Tongue (tissue), 1 donor: ENCODE measurements at regions not wholly inside any gene's neighbourhood (a gene's known extent, or its start where the extent isn't known, plus 50 kb on each side); places are given as distances from the start of the nearest gene placed in this dataset.
"Not testable (repeated sequence)": the region's sequence is repeated elsewhere in the genome, so short reads cannot be mapped to it uniquely, and the experiment has no call there.

ENCODE experiments used
- DNase-seq: peaks from one replicate; pipeline ENCODE4 v3.0.0-alpha.2; 2015

DNA sequence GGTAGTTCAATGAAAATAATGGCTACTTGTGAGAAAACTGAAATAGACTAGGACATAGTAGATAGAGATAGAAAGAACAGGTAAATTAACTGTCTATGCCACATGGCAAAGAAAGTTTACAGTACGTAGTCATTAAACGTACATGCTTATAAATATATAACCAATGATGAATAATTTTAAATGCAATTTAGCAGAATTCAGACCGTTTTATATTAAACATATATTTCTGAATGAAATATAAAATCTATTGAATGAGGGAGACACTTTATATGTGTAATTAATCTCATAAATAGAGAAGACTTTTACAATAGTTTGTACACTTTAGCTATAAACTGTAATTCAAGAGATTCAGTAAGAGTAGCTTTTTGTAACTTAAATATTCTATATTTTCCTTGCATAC, 124.4 kb upstream of the VPREB1 start:
- DNase-seq = no peak

DNA sequence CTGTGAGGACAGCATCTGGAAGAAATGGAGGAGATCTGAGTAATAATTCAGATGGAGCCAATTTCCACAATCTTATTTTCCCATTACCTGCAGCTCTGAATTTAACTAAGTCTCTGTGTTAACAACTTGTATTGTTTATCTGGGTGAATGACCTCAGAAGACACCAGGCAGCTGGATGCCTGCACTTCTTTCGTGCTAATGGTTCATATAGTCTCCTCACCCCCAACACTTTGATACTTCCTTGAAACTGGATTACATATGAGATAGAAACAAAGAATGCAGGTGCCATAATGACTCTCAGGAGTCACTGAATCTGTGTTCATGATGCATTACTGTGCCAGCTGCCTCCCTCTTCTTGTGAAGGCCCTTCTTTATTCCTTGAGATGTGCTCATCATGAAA, 125.6 kb upstream of the VPREB1 start:
- no peak for DNase-seq

DNA sequence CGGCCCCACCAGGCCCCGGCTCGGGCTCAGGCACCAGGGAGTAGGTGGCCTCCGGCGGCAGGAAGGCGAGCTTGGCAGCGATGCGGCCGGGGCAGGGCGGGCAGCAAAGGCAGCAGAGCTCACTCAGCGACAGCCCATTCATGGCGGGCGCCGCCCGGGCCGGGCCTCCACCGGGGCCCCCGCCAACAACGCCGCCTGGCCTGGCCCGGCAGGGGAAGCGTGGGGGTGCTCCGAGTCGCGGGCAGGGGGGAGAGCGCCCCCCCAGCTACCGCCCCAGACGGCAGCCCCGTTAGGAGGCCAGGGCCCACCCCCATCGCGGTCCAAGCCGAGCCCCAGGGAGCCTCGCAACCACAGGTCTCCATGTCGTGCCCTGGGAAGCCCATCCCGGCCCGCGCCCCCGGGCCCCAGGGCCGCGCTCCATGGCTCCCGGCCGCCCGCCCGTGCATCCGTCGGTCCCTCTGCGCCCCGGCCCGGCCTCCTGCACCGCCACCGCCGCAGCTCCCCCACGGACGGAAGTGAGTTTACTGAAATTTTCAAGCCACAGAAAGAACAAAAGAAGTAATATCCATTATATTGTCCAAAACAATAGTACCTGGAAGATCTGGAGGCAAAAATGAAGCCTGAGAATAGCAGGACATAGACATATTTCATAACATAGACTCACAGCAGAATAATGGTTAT, 126.6 kb upstream of the VPREB1 start:
- not testable (repeated sequence) for DNase-seq

DNA sequence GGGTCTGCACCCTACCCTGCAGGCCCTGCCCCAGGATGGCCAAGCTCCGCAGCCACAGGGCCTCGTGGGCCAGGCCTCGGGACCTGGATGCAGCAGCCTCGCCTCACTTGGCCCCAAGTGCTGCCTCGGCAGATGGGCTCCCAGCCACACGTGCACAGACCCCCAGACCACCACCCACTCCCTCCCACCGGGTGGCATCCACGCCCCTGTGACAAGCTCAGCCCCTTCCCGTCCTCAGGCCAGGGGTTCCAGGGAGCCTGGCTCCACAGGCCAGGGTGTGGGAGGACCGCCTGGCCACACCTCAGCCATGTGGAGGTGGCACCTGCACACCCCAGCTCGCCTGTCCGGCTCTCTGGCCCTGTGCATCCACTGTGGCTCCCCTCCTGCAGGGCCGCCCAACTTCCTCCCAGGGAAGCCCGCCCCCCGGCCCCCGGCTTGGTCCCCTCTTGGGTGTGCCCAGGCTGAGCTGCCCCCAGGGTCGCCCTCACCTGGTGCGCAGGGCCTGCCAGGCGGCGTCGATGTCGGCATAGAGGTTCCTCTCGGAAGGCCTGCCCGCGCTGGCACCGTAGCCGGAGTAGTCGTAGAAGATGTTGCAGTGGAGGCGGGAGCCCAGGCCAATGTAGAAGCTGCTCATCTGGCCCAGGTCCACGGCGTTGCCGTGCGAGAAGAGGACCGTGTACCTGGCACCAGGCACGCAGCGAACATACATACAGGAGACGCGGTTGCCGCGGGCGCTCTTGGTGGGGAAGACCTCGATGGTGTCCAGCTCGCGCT, 127.4 kb upstream of the VPREB1 start:
- not testable (repeated sequence) for DNase-seq

DNA sequence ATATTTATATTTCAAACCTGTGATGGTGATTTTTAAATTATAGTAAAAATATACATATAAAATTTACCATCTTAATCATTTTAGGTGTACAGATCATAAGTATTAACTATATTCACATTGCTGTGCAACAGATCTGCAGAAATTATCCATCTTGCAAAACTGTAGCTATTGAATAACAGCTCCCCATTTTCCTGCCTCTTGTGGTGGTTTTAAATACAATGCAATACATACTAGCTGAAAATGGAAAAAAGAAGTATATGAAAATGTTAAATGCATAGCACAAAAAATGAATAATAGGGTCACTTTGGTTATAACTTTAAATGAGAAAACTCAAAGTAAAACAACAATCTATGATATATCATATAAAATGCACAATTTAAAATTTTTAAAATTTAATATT, 130.9 kb upstream of the VPREB1 start:
- DNase-seq = no peak

DNA sequence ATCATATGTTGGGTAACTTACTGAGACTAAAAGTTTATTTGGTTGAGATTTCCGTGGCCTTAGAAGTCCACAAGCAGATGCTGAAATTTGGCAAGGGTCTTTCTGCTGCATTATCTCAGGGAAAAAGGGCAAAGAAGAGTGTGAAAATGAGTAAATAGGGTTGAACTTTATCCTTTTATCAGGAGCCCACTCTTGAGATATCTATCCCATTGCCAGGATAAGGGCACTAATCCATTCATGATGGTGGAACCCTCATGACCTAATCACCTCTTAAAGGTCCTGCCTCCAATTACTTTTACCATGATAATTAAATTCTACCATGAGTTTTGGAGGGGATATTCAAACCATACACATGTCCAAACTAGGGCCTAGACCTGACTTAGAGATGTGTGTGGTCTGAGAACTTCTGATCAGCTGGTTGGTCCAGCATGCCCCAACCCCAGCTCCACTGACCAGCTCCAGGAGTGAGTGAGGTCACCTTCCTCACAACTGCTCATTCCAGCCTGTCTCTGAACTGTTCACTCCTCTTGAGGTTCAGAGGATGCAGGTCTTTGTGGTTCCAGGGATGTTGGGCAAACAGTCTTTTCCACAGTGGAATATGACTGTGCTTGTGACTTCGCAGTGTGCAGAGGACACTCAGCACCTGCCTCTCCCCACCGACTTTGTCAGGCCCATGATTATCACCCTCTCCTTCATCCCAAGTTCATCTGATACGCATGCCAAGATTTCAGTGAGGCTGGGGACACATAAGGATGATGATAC, 130.1 kb upstream of the TOP3B start:
- DNase-seq = no peak

DNA sequence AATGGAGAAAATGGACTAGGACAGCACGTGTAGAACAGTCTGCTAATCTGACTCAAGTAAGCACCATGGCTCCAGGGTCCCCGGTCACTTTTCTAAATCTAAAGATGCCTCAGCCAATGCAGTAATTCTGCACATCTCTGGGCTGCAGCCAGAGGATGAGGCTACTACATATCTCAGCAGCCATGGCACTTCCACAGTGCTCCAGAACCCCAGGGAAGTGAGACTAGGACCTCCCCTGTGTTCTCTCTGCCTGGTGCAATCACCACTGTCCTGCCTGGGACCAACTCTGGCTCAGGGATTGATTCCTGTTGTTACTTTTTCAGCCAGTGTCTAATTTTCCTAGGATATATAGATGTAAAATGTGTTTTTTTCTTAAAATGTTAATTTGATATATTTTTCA, 129.4 kb upstream of the TOP3B start:
- DNase-seq = no peak

DNA sequence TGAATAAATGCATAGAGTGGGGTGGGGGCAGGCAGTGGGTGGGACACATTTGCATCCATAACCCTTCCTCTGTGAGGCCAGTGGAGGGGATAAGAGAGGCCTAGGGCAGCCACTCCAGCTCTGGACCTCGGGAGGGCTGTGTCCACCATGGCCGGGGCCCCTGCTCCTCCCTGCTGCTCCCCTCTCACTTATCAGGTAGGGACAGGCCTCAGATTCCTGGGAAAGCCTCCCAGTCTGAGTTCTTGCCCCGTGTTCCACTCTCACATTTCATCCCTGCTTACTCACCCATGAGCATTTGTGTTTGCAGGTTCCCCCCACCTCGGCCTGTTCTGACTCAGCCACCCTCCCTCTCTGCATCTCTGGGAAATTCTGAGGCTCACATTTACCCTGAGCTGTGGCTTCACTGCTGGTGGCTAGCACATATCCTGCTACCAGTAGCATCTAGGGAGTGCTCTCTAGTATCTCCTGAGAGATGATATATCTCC, 128.7 kb upstream of the TOP3B start:
- no peak for DNase-seq

DNA sequence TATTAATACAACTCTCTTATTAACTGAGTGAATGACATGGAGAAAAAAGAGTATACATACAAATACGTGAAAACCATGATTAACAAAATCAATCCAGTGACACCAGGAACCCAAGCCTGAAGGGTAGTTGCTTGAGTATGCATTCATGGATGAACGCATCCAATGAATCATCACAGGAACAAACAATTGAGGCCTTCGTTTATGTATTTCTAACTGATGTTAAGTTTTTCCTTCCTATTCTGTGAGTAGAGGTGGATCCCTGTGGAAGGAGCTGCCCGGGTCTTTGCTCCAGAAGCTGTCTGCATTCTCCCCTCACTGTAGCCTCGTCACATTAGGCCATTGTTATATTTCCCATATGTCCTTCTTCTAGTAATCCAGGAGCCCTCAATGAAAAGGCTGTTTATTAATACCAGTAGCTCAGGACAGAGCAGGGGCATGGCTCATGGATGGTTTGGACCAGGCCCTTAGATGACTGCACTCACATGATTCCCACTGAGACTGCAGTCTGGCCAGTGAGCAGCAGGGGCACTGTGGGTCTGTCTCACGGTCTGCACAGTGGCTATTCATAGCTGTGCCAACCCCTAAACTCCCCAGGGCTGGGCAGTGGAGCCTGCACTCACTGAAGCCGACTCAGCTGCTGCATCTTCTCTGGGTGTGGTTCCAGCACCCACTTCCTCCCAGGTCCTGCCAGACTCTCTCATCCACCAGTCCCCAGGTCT, 128.1 kb upstream of the TOP3B start:
- DNase-seq = peak; percentile 74

DNA sequence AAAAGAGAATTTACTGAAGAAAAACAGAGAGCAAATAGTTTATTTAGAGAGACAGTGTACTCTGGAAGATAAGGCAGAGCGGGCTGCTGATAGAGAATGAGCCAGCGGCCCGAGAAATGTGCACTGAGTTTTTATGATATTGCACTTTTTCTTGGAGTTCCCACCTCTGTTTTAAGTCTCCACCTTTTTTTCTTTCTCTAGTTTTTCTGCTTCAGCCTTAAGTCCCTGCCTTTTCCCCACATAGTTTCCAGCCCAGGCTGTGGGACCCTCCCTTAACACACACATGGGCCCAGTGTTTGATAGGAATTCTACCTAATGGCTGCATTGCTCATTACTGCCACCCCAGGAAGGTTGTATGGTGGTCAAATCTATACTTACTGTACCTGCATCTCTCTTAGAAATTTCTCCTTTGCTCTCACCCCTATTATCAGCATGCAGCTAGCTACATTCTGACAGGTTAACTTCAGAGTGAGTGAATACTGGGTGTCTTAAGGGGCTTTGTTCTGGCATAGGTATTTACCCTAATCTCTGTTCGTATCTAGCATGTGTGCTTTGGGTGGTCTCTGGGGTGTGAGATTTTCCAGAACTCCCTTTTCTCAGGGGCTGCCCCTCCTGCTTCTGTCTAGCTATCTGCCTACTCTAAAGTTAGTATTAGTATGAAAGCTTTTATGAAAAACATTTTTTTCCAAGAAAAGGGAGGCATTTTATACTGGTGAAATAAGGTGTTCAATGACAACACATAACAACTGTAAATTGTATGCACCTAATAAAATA, 127.3 kb upstream of the TOP3B start:
- no peak for DNase-seq

DNA sequence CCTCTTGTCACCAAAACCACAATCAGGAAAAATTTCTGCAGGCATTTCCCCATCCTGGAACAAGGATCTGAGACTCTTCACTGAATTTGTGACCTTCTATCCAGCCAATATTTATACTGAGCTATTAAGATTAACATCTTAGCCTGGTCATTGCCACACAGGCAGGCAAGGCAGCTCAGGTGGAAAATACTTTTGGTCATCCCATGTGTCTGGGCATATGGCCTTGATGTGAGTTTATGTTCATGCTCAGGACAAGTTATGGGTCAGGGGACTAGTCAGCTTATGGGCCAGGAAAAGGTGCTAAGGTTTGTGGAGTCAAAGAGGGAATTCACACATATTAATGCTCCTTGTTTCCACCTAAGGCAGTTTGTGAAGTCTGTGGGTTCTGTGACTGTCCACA, 124.3 kb upstream of the TOP3B start:
- DNase-seq = no peak

DNA sequence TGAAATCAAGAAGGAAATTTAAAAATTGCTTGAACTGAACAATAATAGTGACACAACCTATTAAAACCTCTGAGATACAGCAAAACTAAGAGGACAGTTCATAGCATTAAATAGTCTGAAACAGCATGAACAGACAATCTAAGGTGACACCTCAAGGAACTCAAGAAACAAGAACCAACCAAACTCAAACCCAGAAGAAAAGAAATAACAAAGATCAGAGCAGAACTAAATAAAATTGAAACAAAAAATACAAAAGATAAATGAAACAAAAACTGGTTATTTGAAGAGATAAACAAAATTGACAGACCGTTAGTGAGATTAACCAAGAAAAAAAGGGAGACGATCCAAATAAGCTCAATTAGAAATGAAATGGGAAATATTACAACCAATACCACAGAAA, 122.8 kb upstream of the TOP3B start:
- DNase-seq = no peak

DNA sequence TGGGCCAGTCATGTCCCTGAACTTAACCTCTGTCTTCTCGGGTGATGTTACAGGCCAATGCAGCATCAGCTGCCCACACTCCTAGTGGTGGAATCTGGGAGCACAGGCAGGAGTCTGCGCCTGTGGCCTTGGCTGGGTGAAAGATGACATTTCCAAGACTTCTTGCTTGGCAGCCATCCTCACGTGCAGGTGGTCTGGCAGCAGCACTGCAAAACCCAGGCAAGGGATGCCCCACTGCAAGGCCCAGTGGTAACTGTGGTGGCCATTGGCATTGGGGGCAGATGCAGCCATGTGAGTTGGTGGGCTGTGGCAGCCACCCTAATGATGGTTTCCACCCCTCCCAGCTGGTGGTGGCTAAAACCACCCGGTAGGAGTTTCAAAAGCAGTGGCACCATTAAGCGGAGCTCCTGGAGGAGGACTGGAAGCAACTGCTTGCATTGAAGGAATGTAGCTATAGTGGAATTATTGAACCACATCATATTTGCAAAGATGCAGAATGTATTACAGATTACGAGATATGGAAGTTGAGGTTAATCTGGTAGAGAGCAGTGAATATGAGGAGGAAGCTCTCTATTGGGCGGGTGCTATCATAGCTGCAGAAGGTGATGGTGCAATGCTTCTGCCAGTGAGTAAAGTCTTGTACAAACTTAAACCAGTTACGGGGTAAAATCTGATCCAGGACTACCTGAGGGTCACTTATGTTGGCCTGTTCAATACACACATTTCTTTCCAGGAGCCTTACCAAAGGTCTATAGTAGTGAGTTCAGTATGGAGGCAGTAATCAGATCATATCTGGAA, 120.7 kb upstream of the TOP3B start:
- no peak for DNase-seq

DNA sequence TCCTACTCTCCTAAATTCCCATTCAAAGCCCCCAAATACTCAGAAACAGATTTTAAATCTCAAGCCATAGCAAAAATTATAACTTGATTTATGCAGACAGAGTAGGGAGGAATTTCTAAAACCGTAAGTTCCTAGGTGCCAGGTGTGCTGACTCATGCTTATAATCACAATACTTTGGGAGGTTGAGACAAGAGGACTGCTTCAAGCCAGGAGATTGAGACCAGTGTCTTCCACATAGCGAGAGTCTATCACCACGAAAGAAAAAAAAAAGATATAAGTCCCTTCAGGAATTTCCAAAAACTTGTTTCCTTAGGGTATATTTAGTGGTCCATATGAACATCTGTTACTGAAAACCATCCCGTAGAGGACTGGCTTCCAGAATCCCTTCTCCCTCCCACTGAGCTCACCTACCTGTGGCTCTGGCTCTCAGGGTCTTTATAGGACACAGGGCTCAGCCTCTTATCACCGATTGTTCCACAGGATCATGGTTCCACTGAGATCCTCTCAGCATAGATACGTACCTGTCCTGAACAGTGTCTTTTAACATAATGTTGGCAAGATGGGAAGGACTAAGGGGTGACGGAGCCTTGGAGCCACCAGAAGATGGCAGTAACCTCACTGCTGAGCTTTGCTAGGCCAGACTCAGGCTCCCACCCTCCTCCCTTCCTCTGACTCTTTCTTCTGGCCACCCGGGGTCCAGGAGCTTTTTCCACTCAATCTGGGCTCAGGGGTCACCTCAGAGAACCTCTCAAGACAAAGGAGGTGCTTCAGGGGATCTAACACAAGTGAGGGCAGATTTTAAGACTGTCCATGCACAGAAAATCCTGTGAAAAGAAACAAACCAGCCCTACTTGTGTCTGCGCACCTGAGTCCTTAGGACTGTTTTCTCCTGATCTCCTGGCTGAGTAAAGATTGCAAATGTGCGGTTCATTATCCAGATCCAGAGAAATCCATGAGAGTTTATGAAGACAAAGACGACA, 117.5 kb upstream of the TOP3B start:
- DNase-seq = no peak

DNA sequence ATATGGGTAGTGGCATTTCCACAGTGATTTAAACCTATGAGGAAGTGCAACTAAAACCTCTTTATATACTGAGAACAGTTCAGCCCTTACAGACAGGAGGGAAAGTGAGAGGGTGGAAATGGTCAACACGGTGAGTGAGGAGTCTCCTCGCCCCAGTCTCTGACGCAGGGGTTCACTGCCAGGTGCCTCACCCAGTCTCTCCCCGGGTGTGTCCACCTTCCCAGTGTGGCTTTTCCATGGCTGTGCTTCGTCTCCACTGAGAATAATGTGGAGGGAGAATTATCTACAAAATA, 116.6 kb upstream of the TOP3B start:
- DNase-seq = no peak

DNA sequence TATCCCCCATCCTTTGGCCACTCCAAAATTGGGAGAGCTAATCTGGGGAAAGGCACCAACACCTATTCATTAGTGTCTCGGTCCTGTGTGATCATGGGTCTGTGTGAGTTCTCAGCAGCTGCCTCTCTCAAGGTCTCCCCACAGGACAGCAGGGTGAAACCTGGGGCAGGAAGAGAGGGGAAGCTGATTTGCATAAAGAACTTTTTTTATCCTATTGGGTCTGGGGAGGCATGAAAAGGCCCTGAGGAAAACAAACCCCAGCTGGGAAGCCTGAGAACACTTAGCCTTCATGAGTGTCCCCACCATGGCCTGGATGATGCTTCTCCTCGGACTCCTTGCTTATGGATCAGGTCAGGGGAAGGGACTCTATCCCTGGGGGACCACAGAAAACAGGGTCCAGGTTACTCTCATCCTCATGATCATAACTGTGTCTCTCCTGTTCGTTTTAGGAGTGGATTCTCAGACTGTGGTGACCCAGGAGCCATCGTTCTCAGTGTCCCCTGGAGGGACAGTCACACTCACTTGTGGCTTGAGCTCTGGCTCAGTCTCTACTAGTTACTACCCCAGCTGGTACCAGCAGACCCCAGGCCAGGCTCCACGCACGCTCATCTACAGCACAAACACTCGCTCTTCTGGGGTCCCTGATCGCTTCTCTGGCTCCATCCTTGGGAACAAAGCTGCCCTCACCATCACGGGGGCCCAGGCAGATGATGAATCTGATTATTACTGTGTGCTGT, 116.0 kb upstream of the TOP3B start:
- DNase-seq = no peak

DNA sequence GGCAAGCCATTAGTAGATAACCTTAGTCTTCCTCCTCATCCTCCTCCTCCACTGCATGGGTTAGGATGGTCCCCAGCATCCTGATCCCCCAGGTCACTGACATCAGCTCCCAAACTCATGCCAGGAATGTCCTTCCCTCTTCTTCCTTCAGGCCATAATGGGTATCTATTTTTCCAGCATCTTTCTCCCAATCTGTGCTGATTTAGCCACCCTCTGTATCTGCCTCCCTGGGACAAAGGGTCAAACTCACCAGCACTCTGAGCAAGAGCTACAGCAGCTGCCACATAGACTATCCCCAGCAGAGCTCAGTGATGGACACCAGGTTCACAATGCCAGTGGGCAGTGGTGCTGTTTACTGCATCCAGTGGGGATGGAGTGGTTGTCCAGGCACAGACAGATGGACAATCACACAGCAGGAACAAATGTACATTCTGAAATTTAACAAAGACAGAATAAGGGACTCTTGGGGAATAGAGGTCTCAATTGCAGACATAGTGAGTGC, 115.2 kb upstream of the TOP3B start:
- DNase-seq = no peak

DNA sequence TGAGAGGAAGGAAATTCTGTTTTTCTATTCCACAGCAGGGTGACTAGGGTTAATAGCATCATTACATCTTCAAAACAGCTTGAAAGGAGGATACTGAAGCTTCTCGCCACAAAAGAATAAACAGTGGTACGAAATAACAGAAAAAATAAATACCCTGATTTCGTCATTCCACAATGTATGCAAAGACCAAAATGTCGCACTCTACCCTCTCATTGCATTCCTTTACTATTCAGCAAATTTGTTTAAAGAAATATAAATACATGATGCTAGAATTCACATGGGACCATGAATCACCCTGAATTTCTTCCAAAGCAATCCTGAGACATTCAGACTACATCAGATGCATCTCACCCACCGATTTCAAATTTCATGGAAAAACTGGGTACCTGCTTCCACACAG, 112.3 kb upstream of the TOP3B start:
- no peak for DNase-seq

DNA sequence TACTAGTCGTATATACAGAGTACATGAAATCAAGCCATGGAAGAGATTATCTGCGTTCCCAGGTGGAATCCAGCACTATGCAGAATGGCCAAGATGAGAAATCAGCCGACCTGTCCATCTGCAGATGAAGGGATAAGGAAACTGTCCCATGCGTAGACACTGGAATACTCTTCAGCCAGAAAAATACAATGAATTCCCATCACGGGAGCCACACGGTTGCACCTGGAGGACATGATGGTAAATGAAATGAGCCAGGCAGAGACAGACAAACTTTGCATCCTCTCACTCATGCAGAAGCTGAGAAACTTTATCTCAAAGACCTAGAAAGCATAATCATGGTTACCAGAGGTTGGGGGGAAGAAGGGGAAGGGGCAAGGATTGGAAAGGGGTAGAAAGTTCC, 111.9 kb upstream of the TOP3B start:
- no peak for DNase-seq
